Right ventricle myocardium inferior (tissue), 1 donor: ENCODE measurements at regions not wholly inside any gene's neighbourhood (a gene's known extent, or its start where the extent isn't known, plus 50 kb on each side); places are given as distances from the start of the nearest gene placed in this dataset.

Source experiments
- ATAC-seq: fragments of 200-7000 bp; cut with Tn5 transposase; one replicate; pipeline ENCODE4 v1.9.1; 2020; ENCODE audit warnings: mild to moderate bottlenecking, moderate library complexity
- DNase-seq: peaks from one replicate; pipeline ENCODE4 v3.0.0; 2021; ENCODE audit errors: missing footprints
- intact Hi-C: fragments of 100-400 bp; cut with DNase I; formaldehyde crosslinking; loops from one replicate; pipeline ENCODE4 v1.11.0; 2022
- donor health status: DM: no; HTN: yes; CAD: no; lungs with severe emphysema.

DNA sequence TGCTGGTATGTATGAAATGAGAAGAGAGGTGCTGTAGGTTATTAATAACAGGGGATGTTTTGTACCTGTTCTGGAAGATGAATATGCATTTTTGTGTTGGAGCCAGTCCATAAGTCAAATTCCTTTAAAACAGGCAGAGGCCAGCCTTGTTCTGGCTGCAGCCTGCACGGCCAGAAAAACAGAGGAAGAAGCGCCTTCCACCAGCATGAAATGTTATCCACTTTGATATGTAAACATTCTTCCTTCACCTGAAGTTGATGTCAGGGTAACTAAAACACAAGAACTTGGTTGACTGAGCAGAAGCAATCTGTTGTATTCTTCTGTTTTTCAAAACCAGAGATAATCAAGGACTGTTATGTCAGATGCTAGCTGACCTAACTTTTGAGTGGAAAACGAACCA is 237.9 kb upstream of the PLEKHG7 start:
- no peak for DNase-seq
- ATAC-seq = no peak
- intact Hi-C loops = no loop called here

DNA sequence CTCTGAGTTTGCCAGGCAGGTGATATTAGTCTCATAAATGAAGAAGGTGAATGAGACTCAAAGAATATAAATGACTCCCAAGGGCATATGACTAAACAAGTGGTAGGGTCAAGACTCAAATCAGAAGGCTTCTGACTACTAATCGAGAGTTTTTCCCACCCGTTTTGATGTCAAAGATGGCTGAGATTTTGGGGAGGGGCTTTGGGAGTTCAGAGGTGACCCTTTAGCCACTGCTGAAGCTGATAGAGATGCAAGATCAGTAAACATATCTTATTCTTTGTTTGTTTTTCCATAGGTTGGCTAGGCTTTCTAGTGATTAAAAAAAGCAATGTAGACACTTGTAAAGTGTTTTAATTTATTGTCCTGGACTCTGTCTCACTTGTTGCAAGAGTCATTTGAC is 239.6 kb upstream of the PLEKHG7 start:
- DNase-seq (no peak), ATAC-seq (no peak)
- intact Hi-C loops = no loop called here

DNA sequence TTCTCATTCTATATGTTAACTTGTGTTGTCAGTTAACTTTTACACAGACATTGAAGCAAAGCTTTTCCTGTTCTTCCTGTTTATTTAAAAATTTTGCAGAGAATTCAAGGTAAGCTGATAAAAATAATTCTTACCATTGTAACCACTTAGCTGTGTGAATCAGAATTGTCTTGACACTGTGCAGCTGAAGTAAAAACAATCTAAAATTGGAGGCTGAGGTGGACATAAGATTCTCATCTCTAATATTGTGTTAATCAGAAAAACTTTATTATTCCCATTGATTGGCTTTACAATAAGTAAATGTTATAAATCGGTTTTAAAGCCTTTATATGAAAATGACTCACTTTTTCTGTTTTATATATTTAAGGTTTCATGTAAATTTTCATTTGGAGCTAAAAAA is 240.3 kb upstream of the PLEKHG7 start:
- DNase-seq = no peak
- ATAC-seq = no peak
- intact Hi-C loops = no loop called here

- ATAC-seq (no peak), DNase-seq (no peak)
- intact Hi-C loops = no loop called here
These were observed 240.7 kb upstream of the PLEKHG7 start for GRCh38 chr12:92462049-92462448.

- ATAC-seq = no peak
- DNase-seq = no peak
- intact Hi-C loops = no loop called here
These were observed 242.9 kb upstream of the PLEKHG7 start for GRCh38 chr12:92459850-92460249.

GRCh38 chr12:92458996-92459395 is 243.8 kb upstream of the PLEKHG7 start:
- DNase-seq = no peak
- ATAC-seq = no peak
- intact Hi-C loops = no loop called here

DNA sequence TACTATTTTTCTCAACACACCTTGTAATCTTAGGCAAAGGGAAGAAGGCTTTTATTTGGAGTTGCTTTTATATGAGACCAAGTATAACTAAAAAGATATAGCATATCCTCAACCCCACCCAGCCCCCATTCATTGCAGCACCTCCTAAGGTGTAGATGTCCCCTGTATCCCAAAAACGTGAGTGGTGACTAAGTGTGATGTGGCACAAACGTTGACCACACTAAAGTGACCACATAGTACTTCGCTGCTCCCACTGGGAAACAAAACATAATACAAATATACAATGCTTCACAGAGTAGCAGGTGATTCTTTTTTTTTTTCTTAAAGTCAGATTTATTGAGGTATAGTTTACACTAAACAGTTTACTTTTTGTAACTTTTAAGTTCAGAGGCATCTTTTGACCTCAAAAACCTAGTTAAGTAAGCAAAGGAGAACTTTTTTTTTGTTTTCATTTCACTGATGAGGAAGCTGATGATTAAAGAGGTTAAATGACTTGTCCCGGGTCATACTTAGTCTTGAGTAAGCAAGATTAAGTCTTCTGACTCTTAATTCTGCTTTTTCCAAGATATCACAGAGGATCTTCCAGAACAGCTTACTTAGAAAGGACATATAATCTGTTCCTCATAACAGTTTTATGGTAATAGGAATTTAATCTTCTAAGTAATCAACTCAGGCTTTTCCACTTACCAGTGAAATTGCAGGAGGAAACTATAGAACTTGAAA is 245.2 kb upstream of the PLEKHG7 start:
- DNase-seq = no peak
- intact Hi-C loops = no loop called here
- ATAC-seq = no peak

DNA sequence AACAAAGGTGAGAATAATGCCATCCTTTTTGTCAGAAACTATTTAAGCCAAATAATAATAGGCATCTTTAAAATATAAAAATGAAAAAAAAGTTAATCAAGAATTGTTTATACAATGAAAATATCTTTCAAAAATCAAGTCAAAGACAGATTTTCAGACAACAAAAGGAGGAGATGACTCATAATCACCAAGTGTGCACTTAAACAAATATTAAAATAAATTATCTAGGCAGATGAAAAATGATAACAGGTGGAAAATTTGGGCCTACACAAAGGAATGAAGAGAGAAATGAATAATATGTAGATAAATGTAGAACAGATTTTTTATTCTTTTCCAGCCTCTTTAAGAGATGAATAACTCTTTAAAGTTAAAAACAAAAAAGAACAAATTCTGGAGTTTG is 250.0 kb upstream of the PLEKHG7 start:
- ATAC-seq (no peak), DNase-seq (no peak)
- intact Hi-C loops = no loop called here

DNA sequence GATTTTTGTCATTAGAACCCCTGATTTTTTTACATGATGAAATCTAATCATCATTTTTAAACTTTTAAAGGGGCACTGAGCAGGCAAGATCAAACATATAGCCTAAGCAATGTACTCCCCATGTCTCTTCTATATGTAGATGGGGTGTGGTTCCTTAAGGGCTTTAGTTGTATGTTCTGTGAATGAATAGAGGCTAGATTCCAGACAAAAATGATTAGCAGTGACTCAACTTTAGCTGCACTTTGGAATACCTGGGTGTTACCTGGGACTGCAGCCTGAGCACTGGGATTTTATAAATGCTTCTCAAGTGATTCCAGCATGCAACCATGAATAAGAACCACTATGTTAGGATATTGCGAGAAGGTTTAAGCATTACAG is 256.7 kb upstream of the PLEKHG7 start:
- DNase-seq = no peak
- ATAC-seq = no peak
- intact Hi-C loops = loop anchor here (10.0 kb wide), 1 partner anchor 59 kb away; no protein-coding TSS in a partner anchor

DNA sequence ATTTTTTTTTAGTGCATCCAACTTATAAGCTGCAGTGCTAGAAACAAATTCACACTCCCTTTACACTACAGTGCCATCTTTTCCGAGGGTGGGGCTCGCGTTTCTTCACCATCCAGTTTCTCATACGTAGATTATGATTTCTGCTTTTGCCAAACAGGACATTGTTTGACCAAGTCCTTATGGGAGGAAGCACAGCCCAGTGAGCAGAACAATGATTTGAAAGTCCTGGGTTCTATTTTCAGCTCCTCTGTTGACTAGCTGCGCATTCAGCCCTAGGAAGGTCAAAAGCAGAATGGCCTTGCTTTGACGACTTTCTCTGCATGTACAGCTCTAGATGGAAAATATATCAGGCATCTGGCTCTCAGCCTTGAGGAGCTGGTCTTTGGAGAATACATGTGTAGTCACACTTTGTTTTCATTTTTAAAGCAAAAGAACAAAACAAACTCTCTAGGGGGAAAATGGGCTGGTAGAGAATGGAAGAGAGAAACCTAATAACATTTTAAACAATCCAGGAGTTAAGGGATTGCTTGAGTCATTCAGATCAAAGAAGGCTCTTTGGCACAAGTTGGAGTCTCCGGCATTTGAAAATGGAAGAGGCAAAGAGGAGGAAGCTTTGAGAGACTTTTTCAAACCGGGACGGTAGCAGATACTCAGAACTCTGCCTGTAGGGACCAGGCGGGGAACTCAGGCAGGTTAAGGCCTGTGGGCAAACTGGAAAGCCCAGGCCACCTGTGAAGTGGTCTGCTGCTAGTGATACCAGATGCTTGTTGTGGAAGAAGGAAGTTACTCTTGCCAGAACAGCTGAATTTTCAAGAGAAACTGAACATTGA is 257.3 kb upstream of the PLEKHG7 start:
- intact Hi-C loops = loop anchor here (10.0 kb wide), 1 partner anchor 59 kb away; no protein-coding TSS in a partner anchor
- DNase-seq (no peak), ATAC-seq (peak; percentile 54)

GRCh38 chr12:92444763-92445162 is 258.0 kb upstream of the PLEKHG7 start:
- ATAC-seq (peak; percentile 62), DNase-seq (no peak)
- intact Hi-C loops = loop anchor here (10.0 kb wide), 1 partner anchor 60 kb away; no protein-coding TSS in a partner anchor

DNA sequence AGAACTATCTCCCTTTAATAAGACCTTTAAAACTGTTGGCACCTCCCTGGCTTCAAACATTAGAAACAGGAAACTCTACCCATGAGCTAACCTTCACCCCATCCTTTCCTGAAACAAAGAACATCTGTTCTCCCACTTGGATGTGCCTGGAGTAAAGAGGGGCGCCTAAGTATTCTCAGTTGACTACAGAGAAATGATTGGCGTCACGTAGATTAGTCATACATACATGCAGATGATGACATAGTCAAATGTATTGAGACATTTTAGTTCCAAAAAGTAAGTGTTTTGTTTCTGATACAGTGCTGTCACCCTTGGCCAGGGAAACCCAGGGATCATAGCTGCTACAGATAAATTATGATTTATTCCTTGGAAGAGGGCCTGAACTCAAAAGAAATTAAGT is 260.0 kb upstream of the PLEKHG7 start:
- no peak for ATAC-seq
- DNase-seq = no peak
- intact Hi-C loops = loop anchor here (10.0 kb wide), 1 partner anchor 62 kb away; no protein-coding TSS in a partner anchor

DNA sequence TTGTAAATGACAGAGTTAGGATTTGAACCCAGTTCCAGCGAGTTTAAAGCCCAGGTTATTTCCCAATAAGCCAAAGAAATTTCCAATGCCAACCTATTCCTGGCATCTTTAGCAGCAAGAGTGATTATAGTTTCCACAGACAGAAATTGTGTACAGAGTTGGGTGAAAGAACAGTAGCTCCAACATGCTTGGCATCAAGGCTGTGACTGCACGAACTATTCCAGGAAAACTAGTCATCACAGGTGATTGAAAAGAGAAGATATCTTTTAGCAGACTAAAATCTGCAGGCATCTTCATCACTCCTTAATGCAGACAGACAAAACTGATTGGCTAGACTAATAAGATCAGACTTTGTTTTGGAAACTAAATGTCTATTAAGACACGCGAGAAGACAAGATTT is 262.7 kb upstream of the PLEKHG7 start:
- intact Hi-C loops = loop anchor here (10.0 kb wide), 1 partner anchor 65 kb away; no protein-coding TSS in a partner anchor
- DNase-seq (no peak), ATAC-seq (no peak)

GRCh38 chr12:92439420-92439805 is 263.4 kb upstream of the PLEKHG7 start:
- no peak for DNase-seq
- intact Hi-C loops = no loop called here
- peak; percentile 51 for ATAC-seq

- intact Hi-C loops = no loop called here
- no peak for ATAC-seq
- no peak for DNase-seq
These were observed 264.0 kb upstream of the PLEKHG7 start for GRCh38 chr12:92438641-92439419.

DNA sequence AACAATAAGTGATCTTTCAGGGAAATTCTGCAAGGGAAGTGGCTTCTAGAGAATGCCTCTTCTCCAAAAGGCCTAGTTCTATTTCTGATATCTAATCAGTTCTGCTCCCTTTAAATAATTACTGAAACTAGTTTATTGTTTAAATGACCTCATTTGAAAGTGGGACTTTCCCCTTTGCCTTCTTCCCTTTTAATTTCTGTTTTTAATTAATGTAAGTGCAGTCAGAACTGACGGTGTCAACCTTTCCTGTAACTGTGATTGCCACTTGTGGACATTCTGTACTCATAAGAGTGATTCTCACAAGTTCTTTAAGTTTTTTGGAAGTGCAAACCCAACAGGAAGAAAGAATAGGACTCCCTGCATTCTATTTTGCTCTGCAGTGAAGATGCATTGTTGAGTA is 265.3 kb upstream of the PLEKHG7 start:
- ATAC-seq (no peak), DNase-seq (no peak)
- intact Hi-C loops = no loop called here

DNA sequence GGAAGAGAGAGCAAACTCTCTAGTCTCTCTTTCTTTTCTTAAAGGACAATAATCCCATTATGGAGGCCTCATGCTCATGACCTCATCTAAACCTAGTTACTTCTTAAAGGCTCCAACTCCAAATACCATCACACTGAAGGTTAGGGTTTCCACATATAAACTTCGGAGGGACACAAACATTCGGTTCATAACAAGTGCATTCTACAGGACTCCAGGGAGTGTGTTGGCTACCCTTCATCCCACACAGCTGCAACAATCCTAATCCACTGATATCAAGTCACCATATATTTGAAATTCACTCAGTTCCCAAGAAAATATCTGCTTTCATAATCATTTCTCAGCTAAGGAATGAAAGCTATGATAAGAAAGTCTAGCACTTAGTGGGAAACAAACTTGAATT is 265.9 kb upstream of the PLEKHG7 start:
- DNase-seq = no peak
- intact Hi-C loops = no loop called here
- peak; percentile 77 for ATAC-seq

- ATAC-seq (no peak), DNase-seq (no peak)
- intact Hi-C loops = no loop called here
These were observed 268.2 kb upstream of the PLEKHG7 start for GRCh38 chr12:92434607-92435025.

GRCh38 chr12:92432724-92433441 is 269.9 kb upstream of the PLEKHG7 start:
- DNase-seq (no peak), ATAC-seq (no peak)
- intact Hi-C loops = no loop called here
